H1 (cell line): ENCODE measurements at regions not wholly inside any gene's neighbourhood (a gene's known extent, or its start where the extent isn't known, plus 50 kb on each side); places are given as distances from the start of the nearest gene placed in this dataset.

Source experiments
- CTCF ChIA-PET: fragments of 300-600 bp; sonication (Branson Sonifier 250); formaldehyde crosslinking; loops from one replicate; lab custom pipeline; 2021; ENCODE audit not compliant: partially characterized antibody; lab: Charles Lee
- POLR2A ChIA-PET: fragments of 300-600 bp; sonication (Branson Sonifier 250); formaldehyde crosslinking; loops from one replicate; lab custom pipeline; 2021; ENCODE audit warnings: inconsistent platforms; ENCODE audit not compliant: partially characterized antibody; lab: Charles Lee
- DNase-seq, 2 experiments: peaks; one replicate each; pipeline versions ENCODE4 v3.0.0 to v3.0.0-alpha.2; 2010 to 2022; ENCODE audit warnings: low spot score in 2 of 2, low read depth in 1 of 2, mixed read lengths in 1 of 2
- FAIRE-seq: peaks from 2 replicates; lab custom pipeline; 2011; peaks lifted over from hg19 to GRCh38; lab: Jason Lieb, UNC
- H2AFZ ChIP-seq: 2 replicates; pipeline ENCODE4 v1.8.1; 2012; ENCODE audit warnings: low read length, inconsistent platforms
- H2AK5ac ChIP-seq: 2 replicates; pipeline ENCODE4 v1.6.1; 2013; ENCODE audit warnings: low read depth, low read length
- H2BK120ac ChIP-seq: replicated peaks from 2 replicates; pipeline ENCODE3; 2013; ENCODE audit warnings: low read depth, low read length, inconsistent platforms
- H2BK12ac ChIP-seq: 2 replicates; pipeline ENCODE4 v1.6.1; 2013; ENCODE audit warnings: low read depth, low read length
- H2BK15ac ChIP-seq: 2 replicates; pipeline ENCODE4 v1.6.1; 2013; ENCODE audit warnings: low read length
- H2BK20ac ChIP-seq: 2 replicates; pipeline ENCODE4 v1.6.1; 2013; ENCODE audit warnings: low read length
- H2BK5ac ChIP-seq: 2 replicates; pipeline ENCODE4 v1.6.1; 2013; ENCODE audit warnings: low read depth, low read length
- H3K14ac ChIP-seq: 2 replicates; pipeline ENCODE4 v1.6.1; 2013; ENCODE audit warnings: inconsistent platforms; ENCODE audit not compliant: insufficient read length
- H3K18ac ChIP-seq: 2 replicates; pipeline ENCODE4 v1.6.1; 2013; ENCODE audit warnings: low read length; ENCODE audit errors: extremely low read depth
- H3K23ac ChIP-seq: 2 replicates; pipeline ENCODE4 v1.6.1; 2013; ENCODE audit warnings: inconsistent platforms; ENCODE audit not compliant: insufficient read length
- H3K23me2 ChIP-seq: 2 replicates; pipeline ENCODE4 v1.6.1; 2013; ENCODE audit warnings: low read depth, low read length
- H3K27ac ChIP-seq: 2 replicates; pipeline ENCODE4 v1.6.1; 2011; ENCODE audit warnings: low read depth, low read length, inconsistent platforms
- H3K27me3 ChIP-seq, 4 experiments: replicated peaks in 1 of 4; 1 replicate in 1 of 4; 2 replicates in 3 of 4; pipeline versions ENCODE4 v1.6.1 to v1.8.1; 2011 to 2013; ENCODE audit warnings: low read length in 3 of 4, mild to moderate bottlenecking in 3 of 4, inconsistent platforms in 2 of 4, mixed read lengths in 2 of 4, moderate library complexity in 1 of 4; ENCODE audit not compliant: control insufficient read depth in 3 of 4, insufficient read depth in 3 of 4; ENCODE audit errors: extremely low read depth in 1 of 4
- H3K36me3 ChIP-seq, 4 experiments: 2 replicates each; pipeline versions ENCODE4 v1.6.1 to v1.8.1; 2011 to 2013; ENCODE audit warnings: mild to moderate bottlenecking in 4 of 4, low read length in 3 of 4, moderate library complexity in 2 of 4, control low read depth in 1 of 4, inconsistent platforms in 1 of 4; ENCODE audit not compliant: insufficient read depth in 4 of 4, control insufficient read depth in 2 of 4
- H3K4ac ChIP-seq: replicated peaks from 2 replicates; pipeline ENCODE3; 2013; ENCODE audit warnings: low read length, low read depth, mixed read lengths, inconsistent platforms; ENCODE audit not compliant: insufficient read length
- H3K4me1 ChIP-seq, 4 experiments: replicated peaks in 1 of 4; 1 replicate in 1 of 4; 2 replicates in 3 of 4; pipeline versions ENCODE4 v1.6.1 to v1.8.1; 2011 to 2013; ENCODE audit warnings: low read length in 3 of 4, inconsistent platforms in 2 of 4, mixed read lengths in 1 of 4; ENCODE audit not compliant: insufficient read depth in 4 of 4, control insufficient read depth in 3 of 4
- H3K4me2 ChIP-seq, 2 experiments: 2 replicates each; pipeline versions ENCODE4 v1.6.1 to v1.8.1; 2011 to 2013; ENCODE audit warnings: low read depth in 2 of 2, low read length in 2 of 2, control low read depth in 1 of 2, inconsistent platforms in 1 of 2, mild to moderate bottlenecking in 1 of 2; ENCODE audit not compliant: insufficient read depth in 1 of 2
- H3K4me3 ChIP-seq, 4 experiments: fragments of 200-600, 300-600 bp in 1 of 4; sonication (generic), shearing (Covaris generic), sonication (Bioruptor Twin) in 1 of 4; 2 replicates each; pipeline versions ENCODE4 v1.5.1 to v1.8.1; 2011 to 2016; ENCODE audit warnings: low read length in 4 of 4, low read depth in 3 of 4, control low read depth in 2 of 4, inconsistent platforms in 2 of 4, mild to moderate bottlenecking in 2 of 4, mixed read lengths in 1 of 4, moderate library complexity in 1 of 4; ENCODE audit not compliant: insufficient read depth in 2 of 4; ENCODE audit errors: extremely low read depth in 1 of 4
- H3K56ac ChIP-seq: replicated peaks from 2 replicates; pipeline ENCODE3; 2013; ENCODE audit warnings: low read depth, mild to moderate bottlenecking, mixed read lengths, low read length, inconsistent platforms; ENCODE audit not compliant: insufficient read length
- H3K79me1 ChIP-seq: 2 replicates; pipeline ENCODE4 v1.6.1; 2013; ENCODE audit warnings: low read depth, low read length, control low read depth
- H3K79me2 ChIP-seq, 2 experiments: 2 replicates each; pipeline versions ENCODE4 v1.6.1 to v1.8.1; 2012 to 2013; ENCODE audit warnings: low read length in 2 of 2, mild to moderate bottlenecking in 2 of 2, inconsistent platforms in 1 of 2; ENCODE audit not compliant: insufficient read depth in 2 of 2, control insufficient read depth in 1 of 2
- H3K9ac ChIP-seq, 4 experiments: replicated peaks in 1 of 4; 1 replicate in 1 of 4; 2 replicates in 3 of 4; pipeline versions ENCODE4 v1.6.1 to v1.8.1; 2011 to 2013; ENCODE audit warnings: low read depth in 3 of 4, low read length in 3 of 4, control low read depth in 2 of 4, mild to moderate bottlenecking in 2 of 4, moderate library complexity in 2 of 4, inconsistent platforms in 1 of 4; ENCODE audit errors: extremely low read depth in 1 of 4
- H3K9me3 ChIP-seq, 2 experiments: 2 replicates each; pipeline versions ENCODE4 v1.6.1 to v1.8.1; 2012 to 2013; ENCODE audit warnings: mild to moderate bottlenecking in 2 of 2, moderate library complexity in 2 of 2, control low read depth in 1 of 2, inconsistent platforms in 1 of 2, low read depth in 1 of 2, low read length in 1 of 2, mixed read lengths in 1 of 2; ENCODE audit not compliant: insufficient read depth in 2 of 2
- H4K20me1 ChIP-seq, 2 experiments: replicated peaks in 1 of 2; 2 replicates each; pipeline versions ENCODE3 to v1.8.1; 2011 to 2013; ENCODE audit warnings: inconsistent platforms in 2 of 2, low read length in 2 of 2, mild to moderate bottlenecking in 1 of 2; ENCODE audit not compliant: insufficient read depth in 2 of 2, control insufficient read depth in 1 of 2
- H4K5ac ChIP-seq: 2 replicates; pipeline ENCODE4 v1.6.1; 2013; ENCODE audit warnings: low read length, low read depth, mixed read lengths, inconsistent platforms; ENCODE audit not compliant: insufficient read length
- H4K8ac ChIP-seq: 2 replicates; pipeline ENCODE4 v1.8.0; 2013; ENCODE audit warnings: mild to moderate bottlenecking, moderate library complexity, low read length, inconsistent platforms; ENCODE audit not compliant: insufficient read depth; ENCODE audit errors: extremely low read depth
- H4K91ac ChIP-seq: replicated peaks from 2 replicates; pipeline ENCODE3; 2013; ENCODE audit warnings: low read length, mixed read lengths, inconsistent platforms; ENCODE audit not compliant: insufficient read length
- FOSL1 ChIP-seq: IDR thresholded peaks from 2 replicates; pipeline ENCODE4 v1.6.1; 2011; ENCODE audit warnings: mild to moderate bottlenecking, low read depth, low read length, moderate library complexity; ENCODE audit not compliant: insufficient read depth

- Histone ChIP-seq H3K27me3 (no peaks in the 10 kb centered on the region), H3K4me2 (no peak overlapping the region), H2BK12ac (no peak overlapping the region), H3K18ac (no peak overlapping the region), H3K79me1 (no peaks in the 10 kb centered on the region), H3K9me3 (no peaks in the 10 kb centered on the region), H3K36me3 (no peaks in the 10 kb centered on the region), H2BK15ac (no peak overlapping the region), H3K79me2 (no peaks in the 10 kb centered on the region), H2AFZ (no peak overlapping the region), H4K20me1 (no peaks in the 10 kb centered on the region), H3K14ac (no peak overlapping the region), H2AK5ac (no peak overlapping the region), H2BK5ac (no peak overlapping the region), H3K4ac (no peak overlapping the region), H2BK120ac (no peak overlapping the region), H4K5ac (no peak overlapping the region), H4K8ac (no peak overlapping the region), H3K56ac (no peak overlapping the region), H3K23me2 (no peaks in the 10 kb centered on the region), H3K4me3 (no peak overlapping the region), H3K27ac (no peak overlapping the region), H2BK20ac (no peak overlapping the region), H3K4me1 (no peaks in the 10 kb centered on the region), H3K23ac (no peak overlapping the region), H3K9ac (no peak overlapping the region), H4K91ac (no peak overlapping the region)
- DNase-seq = no peak
- ChIA-PET POLR2A (no interaction called here), CTCF (no interaction called here)
- no peak for FAIRE-seq
- TF ChIP-seq FOSL1 = no peak
Observed at GRCh38 chr13:83620530-83621220, 261.6 kb downstream of the SLITRK1 start.
